GM12891 (cell line): ENCODE measurements at regions not wholly inside any gene's neighbourhood (a gene's known extent, or its start where the extent isn't known, plus 50 kb on each side); places are given as distances from the start of the nearest gene placed in this dataset.

Experiments
- POLR2A ChIP-seq: IDR thresholded peaks from 2 replicates; pipeline ENCODE4 v1.6.1; 2011; ENCODE audit warnings: low read depth, low read length, control low read depth
- POLR2AphosphoS5 ChIP-seq: IDR thresholded peaks from 2 replicates; pipeline ENCODE4 v1.6.1; 2011; ENCODE audit warnings: low read depth, low read length, control low read depth
- POU2F2 ChIP-seq: IDR thresholded peaks from 2 replicates; pipeline ENCODE4 v1.6.1; 2011; ENCODE audit warnings: low read depth, mild to moderate bottlenecking, control low read depth, low read length, moderate library complexity
- TAF1 ChIP-seq: IDR thresholded peaks from 2 replicates; pipeline ENCODE4 v1.6.1; 2011; ENCODE audit warnings: low read depth, low read length, control low read depth

GRCh38 chr10:83050815-83051214 lies 1088.5 kb upstream of the GHITM start:
- TF ChIP-seq TAF1 (no peak), POLR2A (no peak), POLR2AphosphoS5 (no peak), POU2F2 (no peak)
